HG03196 (cell line): ENCODE measurements at regions not wholly inside any gene's neighbourhood (a gene's known extent, or its start where the extent isn't known, plus 50 kb on each side); places are given as distances from the start of the nearest gene placed in this dataset.
"Not testable (repeated sequence)": the region's sequence is repeated elsewhere in the genome, so short reads cannot be mapped to it uniquely, and the experiment has no call there.

ENCODE experiments used
- ATAC-seq: cut with Tn5 transposase; IDR thresholded peaks from one replicate; pipeline ENCODE4 v1.9.1; 2021; ENCODE audit not compliant: unreplicated experiment

GRCh38 chr6:113067612-113068275, 720.6 kb downstream of the RFPL4B start:
- ATAC-seq = no peak

GRCh38 chr6:113068570-113068969, 721.4 kb downstream of the RFPL4B start:
- ATAC-seq = no peak

GRCh38 chr6:113070681-113071080, 723.6 kb downstream of the RFPL4B start:
- ATAC-seq = not testable (repeated sequence)

- ATAC-seq = no peak
These were observed 726.6 kb downstream of the RFPL4B start for GRCh38 chr6:113073611-113074191.

- no peak for ATAC-seq
These were observed 729.0 kb downstream of the RFPL4B start for GRCh38 chr6:113076116-113076515.

- no peak for ATAC-seq
These were observed 729.7 kb downstream of the RFPL4B start for GRCh38 chr6:113076816-113077215.

GRCh38 chr6:113077794-113078193, 730.7 kb downstream of the RFPL4B start:
- no peak for ATAC-seq

GRCh38 chr6:113078791-113079190, 731.7 kb downstream of the RFPL4B start:
- ATAC-seq = no peak

GRCh38 chr6:113082745-113083144, 735.6 kb downstream of the RFPL4B start:
- ATAC-seq = no peak

- ATAC-seq = no peak
These were observed 736.8 kb downstream of the RFPL4B start for GRCh38 chr6:113083947-113084346.

- ATAC-seq = no peak
These were observed 741.9 kb downstream of the RFPL4B start for GRCh38 chr6:113089056-113089455.

GRCh38 chr6:113092795-113093194, 745.7 kb downstream of the RFPL4B start:
- no peak for ATAC-seq

- ATAC-seq = no peak
These were observed 747.6 kb downstream of the RFPL4B start for GRCh38 chr6:113094779-113095178.

GRCh38 chr6:113095841-113096240, 748.7 kb downstream of the RFPL4B start:
- ATAC-seq = no peak

GRCh38 chr6:113102761-113103160, 754.4 kb upstream of the MARCKS start:
- no peak for ATAC-seq

- no peak for ATAC-seq
These were observed 753.3 kb upstream of the MARCKS start for GRCh38 chr6:113103634-113104361.

- no peak for ATAC-seq
These were observed 752.6 kb upstream of the MARCKS start for GRCh38 chr6:113104541-113104940.

GRCh38 chr6:113104951-113105350, 752.2 kb upstream of the MARCKS start:
- no peak for ATAC-seq

- ATAC-seq = no peak
These were observed 746.9 kb upstream of the MARCKS start for GRCh38 chr6:113110211-113110610.

- no peak for ATAC-seq
These were observed 745.6 kb upstream of the MARCKS start for GRCh38 chr6:113111550-113111949.

- no peak for ATAC-seq
These were observed 745.1 kb upstream of the MARCKS start for GRCh38 chr6:113112086-113112485.

- no peak for ATAC-seq
These were observed 741.9 kb upstream of the MARCKS start for GRCh38 chr6:113115196-113115595.
